A673 (cell line): ENCODE measurements at regions not wholly inside any gene's neighbourhood (a gene's known extent, or its start where the extent isn't known, plus 50 kb on each side); places are given as distances from the start of the nearest gene placed in this dataset.

ENCODE experiments used
- BruUV-seq: library from RNA; stranded (reverse); fragments of 400-500 nt; replicated peaks from 2 replicates; lab custom pipeline; 2021; lab: Mats Ljungman, UMichigan
- CTCF ChIA-PET: fragments of 300-600 bp; sonication (Branson Sonifier 250); formaldehyde crosslinking; loops from one replicate; lab custom pipeline; 2022; ENCODE audit warnings: antibody characterized with exemption; lab: Charles Lee
- POLR2A ChIA-PET: fragments of 300-600 bp; sonication (Branson Sonifier 250); formaldehyde crosslinking; loops from one replicate; lab custom pipeline; 2022; ENCODE audit warnings: antibody characterized with exemption; ENCODE audit not compliant: low non-redundant PET; lab: Charles Lee
- DNase-seq: peaks from one replicate; pipeline ENCODE4 v3.0.0-alpha.2; 2015; ENCODE audit warnings: low spot score
- H3K27ac ChIP-seq: fragments of 200-600 bp; sonication (generic); 2 replicates; pipeline ENCODE4 v1.5.1; 2016; ENCODE audit warnings: mixed run types, low read depth, mild to moderate bottlenecking, mixed read lengths, antibody characterized with exemption, low read length; ENCODE audit not compliant: poor library complexity, severe bottlenecking
- H3K27me3 ChIP-seq: fragments of 200-600 bp; sonication (generic); replicated peaks from 2 replicates; pipeline ENCODE4 v1.6.1; 2017; ENCODE audit warnings: mixed run types, low read depth, mild to moderate bottlenecking, mixed read lengths, antibody characterized with exemption, low read length; ENCODE audit not compliant: insufficient read depth, poor library complexity
- H3K36me3 ChIP-seq: fragments of 200-600 bp; sonication (generic); 2 replicates; pipeline ENCODE4 v1.6.1; 2016; ENCODE audit warnings: mixed run types, mild to moderate bottlenecking, mixed read lengths, antibody characterized with exemption, low read length; ENCODE audit not compliant: insufficient read depth, poor library complexity, severe bottlenecking
- H3K4me1 ChIP-seq: fragments of 200-600 bp; sonication (generic); 2 replicates; pipeline ENCODE4 v1.6.1; 2017; ENCODE audit warnings: mixed run types, mild to moderate bottlenecking, mixed read lengths, antibody characterized with exemption, low read length; ENCODE audit not compliant: insufficient read depth, poor library complexity, severe bottlenecking
- H3K4me3 ChIP-seq: fragments of 200-600 bp; sonication (generic); 2 replicates; pipeline ENCODE4 v1.5.1; 2016; ENCODE audit warnings: low read depth, mixed run types, mild to moderate bottlenecking, mixed read lengths, low read length; ENCODE audit not compliant: poor library complexity, severe bottlenecking
- H3K9me3 ChIP-seq: fragments of 200-600 bp; sonication (generic); 2 replicates; pipeline ENCODE4 v1.6.1; 2016; ENCODE audit warnings: mixed run types, low read depth, mild to moderate bottlenecking, mixed read lengths, antibody characterized with exemption, low read length; ENCODE audit not compliant: poor library complexity, severe bottlenecking
- CTCF ChIP-seq: fragments of 300-800, 200-600 bp; sonication (generic); conservative IDR thresholded peaks from 2 replicates; pipeline ENCODE4 v1.5.1; 2017; ENCODE audit warnings: low read depth, mild to moderate bottlenecking, antibody characterized with exemption, low read length, moderate library complexity, mixed read lengths
- EZH2 ChIP-seq: fragments of 200-600 bp; sonication (generic); IDR thresholded peaks from 2 replicates; pipeline ENCODE4 v1.6.1; 2017; ENCODE audit warnings: borderline replicate concordance, low read depth, mild to moderate bottlenecking, mixed read lengths, antibody characterized with exemption, low read length; ENCODE audit not compliant: poor library complexity, severe bottlenecking
- intact Hi-C: fragments of 100-400 bp; cut with micrococcal nuclease; formaldehyde crosslinking; loops from one replicate; pipeline ENCODE4 v1.10.0; 2022; ENCODE audit not compliant: unreplicated experiment

DNA sequence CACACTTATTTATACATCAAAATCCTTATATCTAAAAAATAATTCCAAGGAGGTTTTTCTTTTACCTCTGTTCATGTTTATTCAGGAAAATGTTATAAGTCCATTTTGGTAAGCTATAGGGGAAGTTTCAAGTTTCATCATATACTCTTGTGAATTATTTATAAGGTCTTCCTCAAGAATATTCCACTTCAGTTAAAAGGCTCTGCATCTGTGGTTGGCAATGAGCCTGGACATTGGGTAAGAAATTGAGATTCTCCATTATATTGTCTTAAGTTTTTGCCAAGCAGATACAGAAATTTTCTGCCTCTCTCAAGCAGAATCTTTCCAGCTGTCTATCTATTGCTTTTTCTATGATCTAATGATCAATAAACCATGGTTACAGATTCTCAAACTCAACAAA is 641.9 kb downstream of the NLGN4X start:
- POLR2A ChIA-PET, result no interaction called here
- intact Hi-C loops, result no loop called here
- peaks cover 6% of the 10 kb centered on the region for H3K9me3 ChIP-seq

DNA sequence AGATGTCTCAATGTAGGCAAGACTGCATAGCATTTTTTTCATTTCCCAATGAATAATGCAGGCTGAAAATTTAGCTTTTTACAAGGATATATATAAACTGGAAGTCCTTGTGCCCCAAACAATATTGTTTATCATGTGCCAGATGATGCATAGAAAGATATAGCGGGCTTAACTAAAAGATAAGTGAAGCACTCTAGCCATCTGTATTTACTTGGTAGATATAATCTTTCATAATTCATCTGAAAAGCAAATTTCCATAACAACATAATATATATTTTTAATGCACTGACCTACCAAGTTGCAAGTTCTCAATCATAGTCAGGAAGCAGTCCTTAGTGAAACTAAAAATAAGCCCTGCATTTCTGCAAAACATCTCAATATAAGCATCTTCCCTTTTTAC is 653.3 kb downstream of the NLGN4X start:
- BruUV-seq, result no TSS peak
- POLR2A ChIA-PET, result no interaction called here

More for the DNA sequence above, 641.9 kb downstream of the NLGN4X start:
- Histone ChIP-seq H3K27ac (peak overlapping the region; percentile 28), H3K4me1 (peaks cover 25% of the 10 kb centered on the region), H3K4me3 (no peak overlapping the region), H3K36me3 (no peaks in the 10 kb centered on the region), H3K27me3 (no peaks in the 10 kb centered on the region)
- TF ChIP-seq EZH2, result no peak
- no peak for TF ChIP-seq CTCF
- peak; percentile 76 for DNase-seq
- CTCF ChIA-PET, result no interaction called here
- BruUV-seq, result no TSS peak

DNA sequence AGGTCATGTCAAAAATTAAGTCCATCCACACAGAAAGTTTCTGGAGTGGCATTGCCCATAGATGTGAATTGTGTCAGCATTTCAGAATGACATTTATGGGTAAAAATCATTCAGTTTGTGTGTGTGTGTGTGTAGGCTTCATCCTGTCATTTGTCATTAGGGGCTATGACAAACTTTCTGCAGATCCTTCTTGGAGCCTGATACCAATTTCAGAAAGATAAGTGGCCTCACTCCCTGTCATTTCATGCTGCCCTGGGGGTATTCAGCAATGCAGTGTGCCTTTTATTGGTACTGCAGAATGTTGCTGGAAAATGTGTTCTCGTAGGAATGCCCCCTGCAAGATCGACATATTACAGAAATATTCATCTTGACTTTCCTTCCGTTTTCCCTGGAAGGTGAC is 659.7 kb downstream of the NLGN4X start:
- H3K4me3 ChIP-seq, result no peak overlapping the region
- DNase-seq, result no peak

More for the DNA sequence above, 653.3 kb downstream of the NLGN4X start:
- H3K9me3 ChIP-seq, result no peaks in the 10 kb centered on the region
- CTCF ChIA-PET, result no interaction called here
- H3K4me1 ChIP-seq, result no peaks in the 10 kb centered on the region
- TF ChIP-seq EZH2 (no peak), CTCF (no peak)
- no peak overlapping the region for H3K27ac ChIP-seq
- no peak for DNase-seq
- H3K27me3 ChIP-seq, result no peaks in the 10 kb centered on the region
- H3K4me3 ChIP-seq, result no peak overlapping the region
- H3K36me3 ChIP-seq, result no peaks in the 10 kb centered on the region
- intact Hi-C loops, result no loop called here

More for the DNA sequence above, 659.7 kb downstream of the NLGN4X start:
- Histone ChIP-seq H3K27ac (no peak overlapping the region), H3K9me3 (no peaks in the 10 kb centered on the region), H3K36me3 (no peaks in the 10 kb centered on the region), H3K4me1 (no peaks in the 10 kb centered on the region), H3K27me3 (no peaks in the 10 kb centered on the region)
- intact Hi-C loops, result no loop called here
- POLR2A ChIA-PET, result no interaction called here
- CTCF ChIA-PET, result no interaction called here
- no TSS peak for BruUV-seq
- TF ChIP-seq CTCF, result no peak
- TF ChIP-seq EZH2, result no peak
